H1 (cell line): ENCODE measurements at regions not wholly inside any gene's neighbourhood (a gene's known extent, or its start where the extent isn't known, plus 50 kb on each side); places are given as distances from the start of the nearest gene placed in this dataset.

Source experiments
- CTCF ChIA-PET: fragments of 300-600 bp; sonication (Branson Sonifier 250); formaldehyde crosslinking; loops from one replicate; lab custom pipeline; 2021; ENCODE audit not compliant: partially characterized antibody; lab: Charles Lee
- POLR2A ChIA-PET: fragments of 300-600 bp; sonication (Branson Sonifier 250); formaldehyde crosslinking; loops from one replicate; lab custom pipeline; 2021; ENCODE audit warnings: inconsistent platforms; ENCODE audit not compliant: partially characterized antibody; lab: Charles Lee
- DNase-seq, 2 experiments: peaks; one replicate each; pipeline versions ENCODE4 v3.0.0 to v3.0.0-alpha.2; 2010 to 2022; ENCODE audit warnings: low spot score in 2 of 2, low read depth in 1 of 2, mixed read lengths in 1 of 2
- FAIRE-seq: peaks from 2 replicates; lab custom pipeline; 2011; peaks lifted over from hg19 to GRCh38; lab: Jason Lieb, UNC
- H2AFZ ChIP-seq: 2 replicates; pipeline ENCODE4 v1.8.1; 2012; ENCODE audit warnings: low read length, inconsistent platforms
- H2AK5ac ChIP-seq: 2 replicates; pipeline ENCODE4 v1.6.1; 2013; ENCODE audit warnings: low read depth, low read length
- H2BK120ac ChIP-seq: replicated peaks from 2 replicates; pipeline ENCODE3; 2013; ENCODE audit warnings: low read depth, low read length, inconsistent platforms
- H2BK12ac ChIP-seq: 2 replicates; pipeline ENCODE4 v1.6.1; 2013; ENCODE audit warnings: low read depth, low read length
- H2BK15ac ChIP-seq: 2 replicates; pipeline ENCODE4 v1.6.1; 2013; ENCODE audit warnings: low read length
- H2BK20ac ChIP-seq: 2 replicates; pipeline ENCODE4 v1.6.1; 2013; ENCODE audit warnings: low read length
- H2BK5ac ChIP-seq: 2 replicates; pipeline ENCODE4 v1.6.1; 2013; ENCODE audit warnings: low read depth, low read length
- H3K14ac ChIP-seq: 2 replicates; pipeline ENCODE4 v1.6.1; 2013; ENCODE audit warnings: inconsistent platforms; ENCODE audit not compliant: insufficient read length
- H3K18ac ChIP-seq: 2 replicates; pipeline ENCODE4 v1.6.1; 2013; ENCODE audit warnings: low read length; ENCODE audit errors: extremely low read depth
- H3K23ac ChIP-seq: 2 replicates; pipeline ENCODE4 v1.6.1; 2013; ENCODE audit warnings: inconsistent platforms; ENCODE audit not compliant: insufficient read length
- H3K23me2 ChIP-seq: 2 replicates; pipeline ENCODE4 v1.6.1; 2013; ENCODE audit warnings: low read depth, low read length
- H3K27ac ChIP-seq: 2 replicates; pipeline ENCODE4 v1.6.1; 2011; ENCODE audit warnings: low read depth, low read length, inconsistent platforms
- H3K27me3 ChIP-seq, 4 experiments: replicated peaks in 1 of 4; 1 replicate in 1 of 4; 2 replicates in 3 of 4; pipeline versions ENCODE4 v1.6.1 to v1.8.1; 2011 to 2013; ENCODE audit warnings: low read length in 3 of 4, mild to moderate bottlenecking in 3 of 4, inconsistent platforms in 2 of 4, mixed read lengths in 2 of 4, moderate library complexity in 1 of 4; ENCODE audit not compliant: control insufficient read depth in 3 of 4, insufficient read depth in 3 of 4; ENCODE audit errors: extremely low read depth in 1 of 4
- H3K36me3 ChIP-seq, 4 experiments: 2 replicates each; pipeline versions ENCODE4 v1.6.1 to v1.8.1; 2011 to 2013; ENCODE audit warnings: mild to moderate bottlenecking in 4 of 4, low read length in 3 of 4, moderate library complexity in 2 of 4, control low read depth in 1 of 4, inconsistent platforms in 1 of 4; ENCODE audit not compliant: insufficient read depth in 4 of 4, control insufficient read depth in 2 of 4
- H3K4ac ChIP-seq: replicated peaks from 2 replicates; pipeline ENCODE3; 2013; ENCODE audit warnings: low read length, low read depth, mixed read lengths, inconsistent platforms; ENCODE audit not compliant: insufficient read length
- H3K4me1 ChIP-seq, 4 experiments: replicated peaks in 1 of 4; 1 replicate in 1 of 4; 2 replicates in 3 of 4; pipeline versions ENCODE4 v1.6.1 to v1.8.1; 2011 to 2013; ENCODE audit warnings: low read length in 3 of 4, inconsistent platforms in 2 of 4, mixed read lengths in 1 of 4; ENCODE audit not compliant: insufficient read depth in 4 of 4, control insufficient read depth in 3 of 4
- H3K4me2 ChIP-seq, 2 experiments: 2 replicates each; pipeline versions ENCODE4 v1.6.1 to v1.8.1; 2011 to 2013; ENCODE audit warnings: low read depth in 2 of 2, low read length in 2 of 2, control low read depth in 1 of 2, inconsistent platforms in 1 of 2, mild to moderate bottlenecking in 1 of 2; ENCODE audit not compliant: insufficient read depth in 1 of 2
- H3K4me3 ChIP-seq, 4 experiments: fragments of 200-600, 300-600 bp in 1 of 4; sonication (generic), shearing (Covaris generic), sonication (Bioruptor Twin) in 1 of 4; 2 replicates each; pipeline versions ENCODE4 v1.5.1 to v1.8.1; 2011 to 2016; ENCODE audit warnings: low read length in 4 of 4, low read depth in 3 of 4, control low read depth in 2 of 4, inconsistent platforms in 2 of 4, mild to moderate bottlenecking in 2 of 4, mixed read lengths in 1 of 4, moderate library complexity in 1 of 4; ENCODE audit not compliant: insufficient read depth in 2 of 4; ENCODE audit errors: extremely low read depth in 1 of 4
- H3K56ac ChIP-seq: replicated peaks from 2 replicates; pipeline ENCODE3; 2013; ENCODE audit warnings: low read depth, mild to moderate bottlenecking, mixed read lengths, low read length, inconsistent platforms; ENCODE audit not compliant: insufficient read length
- H3K79me1 ChIP-seq: 2 replicates; pipeline ENCODE4 v1.6.1; 2013; ENCODE audit warnings: low read depth, low read length, control low read depth
- H3K79me2 ChIP-seq, 2 experiments: 2 replicates each; pipeline versions ENCODE4 v1.6.1 to v1.8.1; 2012 to 2013; ENCODE audit warnings: low read length in 2 of 2, mild to moderate bottlenecking in 2 of 2, inconsistent platforms in 1 of 2; ENCODE audit not compliant: insufficient read depth in 2 of 2, control insufficient read depth in 1 of 2
- H3K9ac ChIP-seq, 4 experiments: replicated peaks in 1 of 4; 1 replicate in 1 of 4; 2 replicates in 3 of 4; pipeline versions ENCODE4 v1.6.1 to v1.8.1; 2011 to 2013; ENCODE audit warnings: low read depth in 3 of 4, low read length in 3 of 4, control low read depth in 2 of 4, mild to moderate bottlenecking in 2 of 4, moderate library complexity in 2 of 4, inconsistent platforms in 1 of 4; ENCODE audit errors: extremely low read depth in 1 of 4
- H3K9me3 ChIP-seq, 2 experiments: 2 replicates each; pipeline versions ENCODE4 v1.6.1 to v1.8.1; 2012 to 2013; ENCODE audit warnings: mild to moderate bottlenecking in 2 of 2, moderate library complexity in 2 of 2, control low read depth in 1 of 2, inconsistent platforms in 1 of 2, low read depth in 1 of 2, low read length in 1 of 2, mixed read lengths in 1 of 2; ENCODE audit not compliant: insufficient read depth in 2 of 2
- H4K20me1 ChIP-seq, 2 experiments: replicated peaks in 1 of 2; 2 replicates each; pipeline versions ENCODE3 to v1.8.1; 2011 to 2013; ENCODE audit warnings: inconsistent platforms in 2 of 2, low read length in 2 of 2, mild to moderate bottlenecking in 1 of 2; ENCODE audit not compliant: insufficient read depth in 2 of 2, control insufficient read depth in 1 of 2
- H4K5ac ChIP-seq: 2 replicates; pipeline ENCODE4 v1.6.1; 2013; ENCODE audit warnings: low read length, low read depth, mixed read lengths, inconsistent platforms; ENCODE audit not compliant: insufficient read length
- H4K8ac ChIP-seq: 2 replicates; pipeline ENCODE4 v1.8.0; 2013; ENCODE audit warnings: mild to moderate bottlenecking, moderate library complexity, low read length, inconsistent platforms; ENCODE audit not compliant: insufficient read depth; ENCODE audit errors: extremely low read depth
- H4K91ac ChIP-seq: replicated peaks from 2 replicates; pipeline ENCODE3; 2013; ENCODE audit warnings: low read length, mixed read lengths, inconsistent platforms; ENCODE audit not compliant: insufficient read length
- HDAC6 ChIP-seq: IDR thresholded peaks from one replicate; pipeline ENCODE4 v1.7.1; 2012; ENCODE audit warnings: low read depth, mild to moderate bottlenecking, inconsistent platforms, low read length, moderate library complexity
- SP2 ChIP-seq: IDR thresholded peaks from 2 replicates; pipeline ENCODE4 v1.6.1; 2012; ENCODE audit warnings: mild to moderate bottlenecking, low read length, inconsistent platforms
- WGBS, 2 experiments: shearing (Covaris generic) in 1 of 2; methylation state at CpG; one replicate each; pipeline versions ENCODE4 v1.1.6 to v1.1.7; 2013 to 2015; ENCODE audit warnings: low lambda C conversion rate in 2 of 2, mixed read lengths in 2 of 2, inconsistent platforms in 1 of 2, low coverage in 1 of 2, missing lambda C conversion rate in 1 of 2; ENCODE audit not compliant: insufficient replicate concordance in 2 of 2, insufficient coverage in 1 of 2, insufficient read length in 1 of 2; ENCODE audit errors: extremely low coverage in 1 of 2, missing lambda C conversion rate in 1 of 2; 5-methylcytosine and 5-hydroxymethylcytosine counted together

DNA sequence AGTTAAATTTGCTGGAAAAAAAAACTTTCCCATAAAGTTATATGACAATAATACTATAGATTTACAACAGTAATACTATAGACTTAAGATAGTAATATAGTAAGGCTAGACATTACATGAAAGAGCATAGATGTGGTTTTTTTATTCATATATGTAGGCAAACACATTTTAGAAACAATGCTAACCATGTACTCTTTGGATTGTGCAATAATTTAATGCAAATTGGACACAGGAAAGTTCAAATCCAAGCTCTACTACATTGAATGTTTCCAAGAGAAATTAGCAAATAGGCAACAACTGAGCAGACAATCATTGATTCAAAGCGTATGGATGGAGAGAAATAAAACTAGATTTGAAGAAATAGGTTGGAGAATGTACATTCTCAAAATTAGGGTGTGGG, 469.2 kb downstream of the CNTN3 start:
- Histone ChIP-seq H2AK5ac (no peak overlapping the region), H4K8ac (no peak overlapping the region), H3K4me2 (no peak overlapping the region), H3K36me3 (no peaks in the 10 kb centered on the region), H3K27me3 (no peaks in the 10 kb centered on the region), H3K23me2 (no peaks in the 10 kb centered on the region), H3K4me1 (no peaks in the 10 kb centered on the region), H3K27ac (no peak overlapping the region), H2BK15ac (no peak overlapping the region), H3K18ac (no peak overlapping the region), H3K9ac (no peak overlapping the region), H2BK20ac (no peak overlapping the region), H2BK120ac (no peak overlapping the region), H4K20me1 (no peaks in the 10 kb centered on the region), H3K9me3 (no peaks in the 10 kb centered on the region), H2AFZ (no peak overlapping the region), H2BK5ac (no peak overlapping the region), H3K14ac (no peak overlapping the region), H3K79me2 (no peaks in the 10 kb centered on the region), H2BK12ac (no peak overlapping the region), H4K91ac (no peak overlapping the region), H3K4me3 (no peak overlapping the region), H4K5ac (no peak overlapping the region), H3K79me1 (no peaks in the 10 kb centered on the region), H3K23ac (no peak overlapping the region), H3K56ac (no peak overlapping the region), H3K4ac (no peak overlapping the region)
- no peak for DNase-seq
- ChIA-PET POLR2A (no interaction called here), CTCF (interaction anchor here (1.0 kb wide), 1 partner anchor 9 kb away, joined by 3 read pairs; no protein-coding TSS in a partner anchor)
- FAIRE-seq: no peak
- WGBS, 2 experiments: 91% methylated on average over 1 of the region's 1 CpG; no CpG with 5 or more reads in 1 of the 2 experiments
- TF ChIP-seq SP2 (no peak), HDAC6 (no peak)
